HL-60 (cell line): ENCODE measurements at regions not wholly inside any gene's neighbourhood (a gene's known extent, or its start where the extent isn't known, plus 50 kb on each side); places are given as distances from the start of the nearest gene placed in this dataset.
"Not testable (repeated sequence)": the region's sequence is repeated elsewhere in the genome, so short reads cannot be mapped to it uniquely, and the experiment has no call there.

Source experiments
- CTCF ChIP-seq: IDR thresholded peaks from one replicate; pipeline ENCODE4 v1.5.1; 2011; ENCODE audit warnings: low read length, control low read depth, inconsistent platforms; ENCODE audit not compliant: insufficient read depth
- GABPA ChIP-seq: IDR thresholded peaks from 2 replicates; pipeline ENCODE4 v1.6.1; 2012; ENCODE audit warnings: low read depth

GRCh38 chr1:66424530-66424929, 109.4 kb upstream of the SGIP1 start:
- TF ChIP-seq CTCF, GABPA: not testable (repeated sequence)
